HG02852 (cell line): ENCODE measurements at regions not wholly inside any gene's neighbourhood (a gene's known extent, or its start where the extent isn't known, plus 50 kb on each side); places are given as distances from the start of the nearest gene placed in this dataset.
"Not testable (repeated sequence)": the region's sequence is repeated elsewhere in the genome, so short reads cannot be mapped to it uniquely, and the experiment has no call there.

Experiments
- ATAC-seq: cut with Tn5 transposase; IDR thresholded peaks from one replicate; pipeline ENCODE4 v1.9.1; 2021; ENCODE audit warnings: mild to moderate bottlenecking, moderate library complexity; ENCODE audit not compliant: unreplicated experiment

DNA sequence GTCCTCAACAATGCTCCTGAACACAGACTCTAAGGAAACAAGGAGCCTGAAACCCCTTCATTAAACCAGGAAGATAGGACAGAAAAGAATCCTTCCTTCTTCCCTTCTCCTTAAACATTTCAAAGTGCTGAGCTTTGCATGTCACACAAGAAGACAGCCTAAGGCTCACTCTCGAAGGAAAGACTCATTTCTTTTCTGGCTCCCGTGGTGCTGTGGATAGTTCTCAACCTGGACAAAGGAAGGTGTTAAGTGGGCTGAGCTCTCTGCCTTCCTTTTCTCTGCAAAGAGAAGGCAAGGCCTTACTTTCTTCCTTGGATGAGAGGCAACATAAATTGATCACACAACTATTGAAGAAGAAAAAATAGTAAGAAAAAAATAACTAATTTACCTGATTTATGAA lies 452.4 kb upstream of the DDI1 start:
- no peak for ATAC-seq

DNA sequence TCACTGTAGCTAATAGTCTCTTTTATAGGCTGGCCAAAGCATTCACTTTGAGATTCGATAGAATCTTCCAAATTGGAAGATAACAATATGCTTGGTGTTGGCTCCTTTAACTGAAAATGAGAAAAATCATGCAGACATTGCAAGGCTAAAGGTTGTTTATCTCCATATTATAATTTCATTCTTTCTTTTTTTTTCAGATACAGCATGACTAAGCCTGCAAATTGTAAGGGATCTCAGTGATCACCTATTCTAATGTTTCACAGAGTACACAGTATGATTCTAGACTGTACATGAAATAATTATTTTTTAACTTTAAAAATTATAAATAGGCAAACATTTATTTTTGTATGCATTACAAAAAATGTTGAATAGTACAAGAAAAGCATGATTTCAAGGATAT lies 451.7 kb upstream of the DDI1 start:
- no peak for ATAC-seq

GRCh38 chr11:103585401-103585800 lies 451.0 kb upstream of the DDI1 start:
- no peak for ATAC-seq

DNA sequence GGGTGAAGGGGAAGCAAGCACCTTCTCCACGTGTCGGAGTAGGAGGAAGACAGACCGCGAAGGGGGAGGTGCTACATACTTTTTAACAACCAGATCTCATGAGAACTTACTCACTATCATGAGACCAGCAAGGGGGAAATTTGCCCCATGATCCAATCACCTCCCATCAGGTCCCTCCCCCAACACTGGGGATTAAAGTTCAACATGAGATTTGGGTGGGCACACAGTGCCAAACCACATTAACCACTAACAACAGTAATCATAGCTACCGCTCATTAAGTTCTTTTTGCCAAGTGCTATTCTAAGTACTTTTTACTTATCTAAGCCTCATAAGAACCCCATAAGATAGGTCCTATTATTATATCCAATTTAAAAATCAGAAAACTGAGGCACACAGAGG lies 450.5 kb upstream of the DDI1 start:
- ATAC-seq, result no peak

GRCh38 chr11:103586756-103587155 lies 449.7 kb upstream of the DDI1 start:
- ATAC-seq, result no peak

DNA sequence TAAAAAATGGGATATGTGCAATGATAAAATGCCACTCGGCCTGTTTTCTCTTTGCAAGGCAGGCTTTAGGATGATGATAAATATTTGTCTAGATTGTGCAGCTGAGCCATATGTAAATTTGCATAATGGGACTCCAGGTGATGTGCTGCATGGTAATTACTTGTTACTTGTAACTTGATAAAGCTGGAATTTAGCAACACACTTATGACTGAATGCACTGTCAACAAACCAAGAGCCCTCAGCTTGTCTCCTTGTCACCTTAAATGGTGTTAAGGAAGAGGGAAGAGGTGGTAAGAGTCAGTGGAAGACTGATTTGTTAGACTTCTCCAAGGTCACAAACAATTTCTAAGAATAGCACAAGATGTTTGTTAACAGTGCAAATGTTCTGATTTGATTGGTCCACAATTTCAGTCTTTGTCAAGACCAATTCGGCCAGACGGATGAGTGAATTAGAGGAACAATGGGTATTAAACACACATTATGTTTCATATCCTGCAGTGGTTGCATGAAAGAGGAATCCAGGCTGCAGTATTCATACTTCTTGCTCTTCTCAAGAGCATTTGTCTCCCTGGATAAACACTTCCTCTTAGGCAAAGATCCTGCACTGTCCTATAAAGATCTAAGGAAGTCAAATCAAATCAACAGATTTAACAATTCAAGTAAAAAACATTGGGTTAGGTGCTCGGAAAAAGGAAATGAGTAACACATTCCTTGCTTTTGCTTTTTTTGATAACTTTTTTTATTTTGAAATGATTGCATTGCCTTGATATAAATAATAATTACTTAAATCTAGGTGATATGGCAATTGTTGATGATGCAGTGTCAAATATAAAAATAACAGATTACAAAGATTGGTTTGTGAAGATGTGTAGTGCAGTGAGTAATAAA lies 448.3 kb upstream of the DDI1 start:
- no peak for ATAC-seq

- no peak for ATAC-seq
Measured at GRCh38 chr11:103591554-103591953, 444.9 kb upstream of the DDI1 start.

DNA sequence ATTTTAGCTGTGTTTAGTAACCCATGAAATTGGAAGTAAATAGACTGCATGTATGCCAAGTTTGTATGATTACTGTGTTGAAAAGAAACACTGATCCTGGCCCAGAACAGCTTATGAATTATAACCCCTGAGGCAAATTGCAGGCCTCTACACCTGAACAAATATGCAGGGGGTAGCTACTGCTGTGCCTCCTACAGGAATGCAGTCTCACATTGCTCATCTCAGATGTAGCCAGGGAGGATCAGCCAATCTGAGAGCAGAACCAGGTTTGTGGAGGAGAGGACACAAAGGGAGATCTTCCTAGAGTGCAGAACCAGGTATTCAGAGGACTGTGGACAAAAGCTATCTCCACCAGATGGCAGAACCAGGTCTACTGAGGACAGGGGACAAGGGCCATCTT lies 442.2 kb upstream of the DDI1 start:
- no peak for ATAC-seq

DNA sequence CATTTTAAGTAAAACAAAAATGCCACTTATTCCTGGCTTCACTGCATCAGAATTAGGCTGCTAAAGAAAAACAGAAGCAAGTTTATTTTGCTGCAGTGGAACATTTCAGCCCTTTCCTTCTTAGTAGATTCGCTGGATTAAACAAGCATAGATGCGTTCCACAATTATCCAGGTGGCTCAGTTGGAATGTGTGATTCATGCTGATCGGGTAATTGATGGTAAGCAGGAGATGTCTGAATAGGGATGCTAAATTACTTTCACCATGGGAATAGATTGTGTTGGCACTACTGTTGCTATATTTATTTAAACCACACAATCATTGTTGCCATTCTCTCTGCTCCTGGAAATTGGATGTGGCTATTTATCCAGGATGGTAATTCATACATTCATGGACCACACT lies 440.1 kb upstream of the DDI1 start:
- ATAC-seq, result no peak

GRCh38 chr11:103601225-103601846 lies 435.1 kb upstream of the DDI1 start:
- peak; percentile 99 for ATAC-seq

- ATAC-seq, result no peak
Measured at GRCh38 chr11:103602840-103603239, 433.6 kb upstream of the DDI1 start.

GRCh38 chr11:103604310-103604709 lies 432.1 kb upstream of the DDI1 start:
- no peak for ATAC-seq

- no peak for ATAC-seq
Measured at GRCh38 chr11:103608566-103608965, 427.9 kb upstream of the DDI1 start.

GRCh38 chr11:103609117-103610066 lies 427.0 kb upstream of the DDI1 start:
- no peak for ATAC-seq

GRCh38 chr11:103610435-103610834 lies 426.0 kb upstream of the DDI1 start:
- no peak for ATAC-seq

DNA sequence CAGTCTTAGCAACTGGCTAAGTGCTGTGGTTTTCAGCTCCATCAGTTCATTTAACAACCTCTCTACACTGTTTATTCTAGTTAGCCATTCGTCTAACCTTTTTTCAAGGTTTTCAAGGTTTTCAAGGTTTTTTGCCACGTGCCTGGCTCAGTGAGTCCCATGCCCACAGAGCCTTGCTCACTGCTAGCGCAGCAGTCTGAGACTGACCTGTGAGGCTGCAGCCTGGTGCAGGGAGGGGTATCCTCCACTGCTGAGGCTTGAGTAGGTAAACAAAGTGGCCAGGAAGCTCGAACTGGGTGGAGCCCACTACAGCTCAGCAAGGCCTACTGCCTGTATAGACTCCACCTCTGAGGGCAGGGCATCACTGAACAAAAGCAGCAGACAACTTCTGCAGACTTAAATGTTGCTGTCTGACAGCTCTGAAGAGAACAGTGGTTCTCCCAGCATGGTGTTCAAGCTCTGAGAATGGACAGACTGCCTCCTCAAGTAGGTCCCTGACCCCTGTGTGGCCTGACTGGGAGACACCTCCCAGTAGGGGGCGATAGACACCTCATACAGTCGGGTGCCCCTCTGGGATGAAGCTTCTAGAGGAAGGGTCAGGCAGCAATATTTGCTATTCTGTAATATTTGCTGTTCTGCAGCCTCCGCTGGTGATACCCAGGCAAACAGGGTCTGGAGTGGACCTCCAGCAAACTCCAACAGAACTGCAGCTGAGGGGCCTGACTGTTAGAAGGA lies 424.7 kb upstream of the DDI1 start:
- not testable (repeated sequence) for ATAC-seq

DNA sequence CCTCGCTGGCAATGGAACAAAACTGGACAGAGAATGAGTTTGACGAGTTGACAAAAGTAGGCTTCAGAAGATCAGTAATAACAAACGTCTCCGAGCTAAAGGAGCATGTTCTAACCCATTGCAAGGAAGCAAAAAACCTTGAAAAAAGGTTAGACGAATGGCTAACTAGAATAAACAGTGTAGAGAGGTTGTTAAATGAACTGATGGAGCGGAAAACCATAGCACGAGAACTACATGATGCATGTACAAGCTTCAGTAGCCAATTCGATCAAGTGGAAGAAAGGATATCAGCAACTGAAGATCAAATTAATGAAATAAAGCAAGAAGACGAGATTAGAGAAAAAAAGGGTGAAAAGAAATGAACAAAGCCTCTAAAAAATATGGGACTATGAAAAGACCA lies 424.0 kb upstream of the DDI1 start:
- not testable (repeated sequence) for ATAC-seq

DNA sequence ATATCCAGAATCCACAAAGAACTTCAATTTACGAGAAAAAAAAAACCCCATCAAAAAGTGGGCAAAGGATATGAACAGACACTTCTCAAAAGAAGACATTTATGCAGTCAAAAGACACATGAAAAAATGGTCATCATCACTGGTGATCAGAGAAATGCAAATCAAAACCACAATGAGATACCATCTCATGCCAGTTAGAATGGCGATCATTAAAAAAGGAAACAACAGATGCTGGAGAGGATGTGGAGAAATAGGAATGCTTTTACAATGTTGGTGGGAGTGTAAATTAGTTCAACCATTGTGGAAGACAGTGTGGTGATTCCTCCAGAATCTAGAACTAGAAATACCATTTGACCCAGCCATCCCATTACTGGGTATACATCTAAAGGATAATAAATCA lies 419.9 kb upstream of the DDI1 start:
- ATAC-seq, result not testable (repeated sequence)

GRCh38 chr11:103618528-103618927 lies 417.9 kb upstream of the DDI1 start:
- ATAC-seq, result no peak

DNA sequence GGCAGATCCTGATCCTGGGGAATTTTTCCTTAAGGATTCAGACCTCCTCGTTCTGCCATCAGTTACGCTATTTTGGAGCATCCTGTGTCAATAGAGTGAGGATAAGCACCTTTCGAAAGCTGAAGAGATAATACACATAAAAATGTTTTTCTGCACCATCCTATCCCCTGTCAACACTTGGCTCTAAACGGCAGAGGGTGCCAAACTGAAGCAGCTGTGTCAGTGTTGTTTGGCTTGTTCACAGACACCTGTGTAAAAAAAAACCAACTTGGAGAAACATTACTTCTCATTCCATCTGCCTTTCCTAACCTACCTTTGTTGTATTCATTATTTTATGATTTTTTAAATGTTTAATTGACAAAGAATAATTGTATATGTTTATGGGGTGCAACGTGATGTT lies 417.0 kb upstream of the DDI1 start:
- ATAC-seq, result no peak

GRCh38 chr11:103619938-103620337 lies 416.5 kb upstream of the DDI1 start:
- ATAC-seq, result no peak
